Aorta (tissue), 5 donors: ENCODE measurements at regions not wholly inside any gene's neighbourhood (a gene's known extent, or its start where the extent isn't known, plus 50 kb on each side); places are given as distances from the start of the nearest gene placed in this dataset.
"Not testable (repeated sequence)": the region's sequence is repeated elsewhere in the genome, so short reads cannot be mapped to it uniquely, and the experiment has no call there.

Experiments used
- ATAC-seq: fragments of 200-7000 bp; cut with Tn5 transposase; one replicate; pipeline ENCODE4 v1.9.1; 2022; ENCODE audit warnings: moderate library complexity; ENCODE audit not compliant: low FRiP score
- DNase-seq, 2 donors: peaks; one replicate each; pipeline ENCODE4 v3.0.0-alpha.2; 2020
- H3K27ac ChIP-seq, 2 donors: one replicate each; pipeline ENCODE4 v1.5.1; 2013; ENCODE audit warnings: low read length in 2 of 2, mild to moderate bottlenecking in 2 of 2, moderate library complexity in 2 of 2, control low read depth in 1 of 2, inconsistent platforms in 1 of 2, low read depth in 1 of 2
- H3K27me3 ChIP-seq, 2 donors: one replicate each; pipeline ENCODE4 v1.6.1; 2013; ENCODE audit warnings: control low read depth in 1 of 2, low read length in 1 of 2, mild to moderate bottlenecking in 1 of 2, moderate library complexity in 1 of 2; ENCODE audit not compliant: insufficient read depth in 2 of 2, control insufficient read depth in 1 of 2
- H3K36me3 ChIP-seq, 2 donors: one replicate each; pipeline ENCODE4 v1.6.1; 2013; ENCODE audit warnings: control low read depth in 1 of 2, low read length in 1 of 2, mild to moderate bottlenecking in 1 of 2; ENCODE audit not compliant: insufficient read depth in 2 of 2, control insufficient read depth in 1 of 2
- H3K4me1 ChIP-seq, 2 donors: one replicate each; pipeline ENCODE4 v1.6.1; 2013; ENCODE audit warnings: low read length in 2 of 2, control low read depth in 1 of 2, mild to moderate bottlenecking in 1 of 2, moderate library complexity in 1 of 2; ENCODE audit not compliant: insufficient read depth in 2 of 2, control insufficient read depth in 1 of 2
- H3K4me3 ChIP-seq, 2 donors: one replicate each; pipeline ENCODE4 v1.5.1; 2013; ENCODE audit warnings: low read length in 2 of 2, control low read depth in 1 of 2, mild to moderate bottlenecking in 1 of 2
- H3K9me3 ChIP-seq: one replicate; pipeline ENCODE4 v1.6.1; 2013; ENCODE audit warnings: mild to moderate bottlenecking, low read length; ENCODE audit not compliant: control insufficient read depth
- WGBS, 2 donors: extraction: QIAGEN DNeasy Blood & Tissue Kit; methylation state at CpG; one replicate each; pipeline ENCODE4 v1.1.7; 2013; 5-methylcytosine and 5-hydroxymethylcytosine counted together
- intact Hi-C, 2 donors: fragments of 100-400 bp; cut with DNase I; formaldehyde crosslinking; loops; one replicate each; pipeline versions ENCODE4 v1.14.2 to v1.15.0; 2022
- donor health status: healthy with polysubstance abuse.
- donor health status: Bipolar disorder and iron deficiency.
- donor health status: DM: no; HTN: no; CAD: no.
- donor health status: DM: no; HTN: no; CAD: no.
- donor health status: DM: yes; HTN: yes; CAD: no.

- Histone ChIP-seq H3K4me1 (no peaks in the 10 kb centered on the region), H3K36me3 (no peaks in the 10 kb centered on the region), H3K4me3 (no peak overlapping the region), H3K27me3 (no peaks in the 10 kb centered on the region), H3K27ac (no peak overlapping the region), H3K9me3 (peaks cover 1% of the 10 kb centered on the region)
- no peak for ATAC-seq
- intact Hi-C loops: no loop called here
- 14 to 26% methylated on average over 3 of the region's 3 CpGs for WGBS, 2 donors
- no peak for DNase-seq
Measured at GRCh38 chr12:33044447-33044846, 147.9 kb upstream of the PKP2 start.

- WGBS, 2 donors: 77 to 85% methylated on average over 3 of the region's 3 CpGs
- Histone ChIP-seq H3K36me3 (no peaks in the 10 kb centered on the region), H3K9me3 (peaks cover 1% of the 10 kb centered on the region), H3K27me3 (no peaks in the 10 kb centered on the region), H3K4me3 (no peak overlapping the region), H3K4me1 (no peaks in the 10 kb centered on the region), H3K27ac (no peak overlapping the region)
- no peak for DNase-seq
- intact Hi-C loops: no loop called here
- no peak for ATAC-seq
Measured at GRCh38 chr12:33041562-33041961, 145.0 kb upstream of the PKP2 start.

- intact Hi-C loops, ATAC-seq, H3K4me1 ChIP-seq, DNase-seq, H3K27ac ChIP-seq, H3K36me3 ChIP-seq, H3K4me3 ChIP-seq, H3K27me3 ChIP-seq, H3K9me3 ChIP-seq: not testable (repeated sequence)
- 91 to 94% methylated on average over 18 to 19 of the region's 19 CpGs for WGBS, 2 donors
Measured at GRCh38 chr12:33033999-33034398, 137.4 kb upstream of the PKP2 start.

GRCh38 chr12:33026791-33027190 is 130.2 kb upstream of the PKP2 start:
- H3K36me3 ChIP-seq: no peaks in the 10 kb centered on the region
- no peak for ATAC-seq
- no peaks in the 10 kb centered on the region for H3K27me3 ChIP-seq
- H3K27ac ChIP-seq: no peak overlapping the region
- H3K4me1 ChIP-seq: no peaks in the 10 kb centered on the region
- DNase-seq: no peak
- intact Hi-C loops: no loop called here
- H3K9me3 ChIP-seq: no peaks in the 10 kb centered on the region
- H3K4me3 ChIP-seq: no peak overlapping the region

- ATAC-seq, H3K4me3 ChIP-seq, H3K9me3 ChIP-seq, H3K4me1 ChIP-seq, DNase-seq, intact Hi-C loops, H3K27ac ChIP-seq, H3K27me3 ChIP-seq, H3K36me3 ChIP-seq: not testable (repeated sequence)
- WGBS, 2 donors: 89 to 90% methylated on average over 9 to 20 of the region's 20 CpGs
Measured at GRCh38 chr12:33022724-33023123, 126.1 kb upstream of the PKP2 start.

GRCh38 chr12:33017029-33017428 is 120.5 kb upstream of the PKP2 start:
- H3K27me3 ChIP-seq, DNase-seq, H3K4me3 ChIP-seq, intact Hi-C loops, H3K27ac ChIP-seq, H3K4me1 ChIP-seq, H3K36me3 ChIP-seq, ATAC-seq, H3K9me3 ChIP-seq: not testable (repeated sequence)
- WGBS, 2 donors: 54 to 62% methylated on average over 2 of the region's 2 CpGs

GRCh38 chr12:33012226-33012625 is 115.6 kb upstream of the PKP2 start:
- Histone ChIP-seq H3K4me3 (no peak overlapping the region), H3K4me1 (no peaks in the 10 kb centered on the region), H3K27ac (no peak overlapping the region), H3K36me3 (no peaks in the 10 kb centered on the region), H3K9me3 (no peaks in the 10 kb centered on the region), H3K27me3 (no peaks in the 10 kb centered on the region)
- intact Hi-C loops: no loop called here
- 45 to 55% methylated on average over 3 of the region's 3 CpGs for WGBS, 2 donors
- ATAC-seq (no peak), DNase-seq (no peak)

GRCh38 chr12:33006106-33006505 is 109.5 kb upstream of the PKP2 start:
- Histone ChIP-seq H3K27ac (no peak overlapping the region), H3K4me3 (no peak overlapping the region), H3K36me3 (no peaks in the 10 kb centered on the region), H3K9me3 (no peaks in the 10 kb centered on the region), H3K27me3 (no peaks in the 10 kb centered on the region), H3K4me1 (no peaks in the 10 kb centered on the region)
- 56 to 61% methylated on average over 1 of the region's 1 CpG for WGBS, 2 donors
- ATAC-seq (no peak), DNase-seq (no peak)
- intact Hi-C loops: no loop called here

GRCh38 chr12:33000016-33000415 is 103.4 kb upstream of the PKP2 start:
- Histone ChIP-seq H3K4me1 (no peaks in the 10 kb centered on the region), H3K27me3 (no peaks in the 10 kb centered on the region), H3K36me3 (no peaks in the 10 kb centered on the region), H3K9me3 (no peaks in the 10 kb centered on the region), H3K4me3 (no peak overlapping the region), H3K27ac (no peak overlapping the region)
- DNase-seq (no peak), ATAC-seq (no peak)
- intact Hi-C loops: no loop called here
- whole genome bisulfite sequencing, 2 donors: 41 to 51% methylated on average over 2 of the region's 2 CpGs
